ENCODE measurements at regions not wholly inside any gene's neighbourhood (a gene's known extent, or its start where the extent isn't known, plus 50 kb on each side); places are given as distances from the start of the nearest gene placed in this dataset.

- peak; percentile 57 for DNase-seq (ENCODE audit: low read depth)
Observed at GRCh38 chrX:42096265-42096920, 173.0 kb upstream of the CASK start.

GRCh38 chrX:42094218-42094617 lies 170.9 kb upstream of the CASK start:
- no peak for DNase-seq (ENCODE audit: low read depth)

- DNase-seq (ENCODE audit: low read depth) = no peak
Observed at GRCh38 chrX:42093756-42094155, 170.4 kb upstream of the CASK start.

- DNase-seq (ENCODE audit: low read depth) = no peak
Observed at GRCh38 chrX:42090395-42090794, 167.0 kb upstream of the CASK start.

- no peak for DNase-seq (ENCODE audit: low read depth)
Observed at GRCh38 chrX:42089031-42089430, 165.7 kb upstream of the CASK start.

- DNase-seq (ENCODE audit: low read depth) = no peak
Observed at GRCh38 chrX:42087960-42088359, 164.6 kb upstream of the CASK start.

- DNase-seq (ENCODE audit: low read depth) = no peak
Observed at GRCh38 chrX:42085836-42086235, 162.5 kb upstream of the CASK start.

- DNase-seq (ENCODE audit: low read depth) = no peak
Observed at GRCh38 chrX:42079968-42080367, 156.6 kb upstream of the CASK start.

GRCh38 chrX:42077675-42078074 lies 154.3 kb upstream of the CASK start:
- no peak for DNase-seq (ENCODE audit: low read depth)

- no peak for DNase-seq (ENCODE audit: low read depth)
Observed at GRCh38 chrX:42075032-42075431, 151.7 kb upstream of the CASK start.

GRCh38 chrX:42073448-42073847 lies 150.1 kb upstream of the CASK start:
- no peak for DNase-seq (ENCODE audit: low read depth)

GRCh38 chrX:42070866-42071265 lies 147.5 kb upstream of the CASK start:
- no peak for DNase-seq (ENCODE audit: low read depth)

GRCh38 chrX:42054256-42054655 lies 130.9 kb upstream of the CASK start:
- no peak for DNase-seq (ENCODE audit: low read depth)

- DNase-seq (ENCODE audit: low read depth) = no peak
Observed at GRCh38 chrX:42050345-42050744, 127.0 kb upstream of the CASK start.

GRCh38 chrX:42047886-42048285 lies 124.5 kb upstream of the CASK start:
- no peak for DNase-seq (ENCODE audit: low read depth)

- DNase-seq (ENCODE audit: low read depth) = no peak
Observed at GRCh38 chrX:42028109-42028508, 104.8 kb upstream of the CASK start.

GRCh38 chrX:42027367-42028000 lies 104.1 kb upstream of the CASK start:
- DNase-seq (ENCODE audit: low read depth) = no peak

- no peak for DNase-seq (ENCODE audit: low read depth)
Observed at GRCh38 chrX:42025861-42026260, 102.5 kb upstream of the CASK start.

GRCh38 chrX:42023122-42023521 lies 99.8 kb upstream of the CASK start:
- DNase-seq (ENCODE audit: low read depth) = no peak

GRCh38 chrX:42022158-42022557 lies 98.8 kb upstream of the CASK start:
- DNase-seq (ENCODE audit: low read depth) = no peak

- no peak for DNase-seq (ENCODE audit: low read depth)
Observed at GRCh38 chrX:42021058-42021457, 97.7 kb upstream of the CASK start.

GRCh38 chrX:42020225-42020624 lies 96.9 kb upstream of the CASK start:
- DNase-seq (ENCODE audit: low read depth) = no peak

GRCh38 chrX:42017971-42018370 lies 94.6 kb upstream of the CASK start:
- DNase-seq (ENCODE audit: low read depth) = no peak

- no peak for DNase-seq (ENCODE audit: low read depth)
Observed at GRCh38 chrX:42000836-42001235, 77.5 kb upstream of the CASK start.
